SK-N-SH treated with all-trans-retinoic acid at 6 μM for 48 hours (cell line): ENCODE measurements at regions not wholly inside any gene's neighbourhood (a gene's known extent, or its start where the extent isn't known, plus 50 kb on each side); places are given as distances from the start of the nearest gene placed in this dataset.

Source experiments
- ATAC-seq: fragments of 200-7000 bp; cut with Tn5 transposase; 3 replicates; pipeline ENCODE4 v1.9.1; 2020; ENCODE audit warnings: mild to moderate bottlenecking, moderate library complexity
- ARNTL ChIP-seq: fragments of 450-650 bp; formaldehyde crosslinking; IDR thresholded peaks from 2 replicates; pipeline ENCODE4 v1.5.0; 2020; ENCODE audit warnings: low read depth, mild to moderate bottlenecking, moderate library complexity, borderline replicate concordance
- BACH2 ChIP-seq: fragments of 250-450 bp; sonication (Bioruptor Pico); IDR thresholded peaks from 2 replicates; pipeline ENCODE4 v1.9.0; 2021; ENCODE audit warnings: mild to moderate bottlenecking, borderline replicate concordance
- CSRNP3 ChIP-seq: fragments of 250-450 bp; sonication (Bioruptor Pico); IDR thresholded peaks from 2 replicates; pipeline ENCODE4 v1.5.1; 2021; ENCODE audit warnings: mild to moderate bottlenecking, moderate library complexity
- ISL1 ChIP-seq: fragments of 250-450 bp; sonication (Bioruptor Pico); IDR thresholded peaks from 2 replicates; pipeline ENCODE4 v2.1.2; 2022; ENCODE audit warnings: mild to moderate bottlenecking, moderate library complexity
- OSR1 ChIP-seq: fragments of 250-450 bp; sonication (Bioruptor Pico); IDR thresholded peaks from 2 replicates; pipeline ENCODE4 v1.8.0; 2022; ENCODE audit warnings: moderate library complexity, mild to moderate bottlenecking, inconsistent platforms
- PATZ1 ChIP-seq: fragments of 250-450 bp; sonication (Bioruptor Pico); IDR thresholded peaks from 2 replicates; pipeline ENCODE4 v1.8.0; 2020; ENCODE audit warnings: mild to moderate bottlenecking, moderate library complexity, borderline replicate concordance
- POU6F1 ChIP-seq: fragments of 250-450 bp; sonication (Bioruptor Pico); IDR thresholded peaks from 2 replicates; pipeline ENCODE4 v1.8.0; 2021; ENCODE audit warnings: low read depth, mild to moderate bottlenecking, moderate library complexity, borderline replicate concordance
- PPARA ChIP-seq: fragments of 250-450 bp; sonication (Bioruptor Pico); IDR thresholded peaks from 2 replicates; pipeline ENCODE4 v1.5.0; 2020; ENCODE audit warnings: mild to moderate bottlenecking, borderline replicate concordance
- RARB ChIP-seq: fragments of 250-450 bp; sonication (Bioruptor Pico); IDR thresholded peaks from 2 replicates; pipeline ENCODE4 v1.8.0; 2021; ENCODE audit warnings: mild to moderate bottlenecking, moderate library complexity
- TCF4 ChIP-seq: fragments of 250-450 bp; sonication (Bioruptor Pico); IDR thresholded peaks from 2 replicates; pipeline ENCODE4 v1.8.0; 2021; ENCODE audit warnings: mild to moderate bottlenecking, moderate library complexity, borderline replicate concordance
- TOX ChIP-seq: fragments of 250-450 bp; sonication (Bioruptor Pico); IDR thresholded peaks from 2 replicates; pipeline ENCODE4 v1.8.0; 2021; ENCODE audit warnings: mild to moderate bottlenecking, moderate library complexity, borderline replicate concordance
- TSHZ2 ChIP-seq: fragments of 250-450 bp; sonication (Bioruptor Pico); IDR thresholded peaks from 2 replicates; pipeline ENCODE4 v1.5.0; 2020; ENCODE audit warnings: mild to moderate bottlenecking, moderate library complexity
- ZC3H10 ChIP-seq: fragments of 250-450 bp; sonication (Bioruptor Pico); IDR thresholded peaks from 2 replicates; pipeline ENCODE4 v1.5.1; 2021; ENCODE audit warnings: mild to moderate bottlenecking, moderate library complexity
- ZFP3 ChIP-seq: fragments of 250-450 bp; sonication (Bioruptor Pico); IDR thresholded peaks from 2 replicates; pipeline ENCODE4 v1.5.0; 2020; ENCODE audit warnings: mild to moderate bottlenecking, moderate library complexity
- ZFP30 ChIP-seq: fragments of 450-650 bp; formaldehyde crosslinking; IDR thresholded peaks from 2 replicates; pipeline ENCODE4 v1.5.0; 2022; ENCODE audit warnings: mild to moderate bottlenecking, moderate library complexity
- ZNF565 ChIP-seq: fragments of 450-650 bp; formaldehyde crosslinking; conservative IDR thresholded peaks from 2 replicates; pipeline ENCODE4 v1.5.0; 2020; ENCODE audit warnings: low read depth, mild to moderate bottlenecking, moderate library complexity
- ZNF70 ChIP-seq: fragments of 450-650 bp; formaldehyde crosslinking; IDR thresholded peaks from 2 replicates; pipeline ENCODE4 v1.5.0; 2020; ENCODE audit warnings: mild to moderate bottlenecking, moderate library complexity

GRCh38 chr1:228807904-228808605, 72.8 kb downstream of the RHOU start (continued):
- TF ChIP-seq POU6F1 (CRISPR knock-in tag): no peak

- no peak for TF ChIP-seq RARB (CRISPR knock-in tag)
- no peak for TF ChIP-seq ZFP30 (CRISPR knock-in tag)
- TF ChIP-seq PPARA: no peak
- no peak for TF ChIP-seq TCF4 (CRISPR knock-in tag)
- no peak for TF ChIP-seq OSR1 (CRISPR knock-in tag)
- TF ChIP-seq ZC3H10 (CRISPR knock-in tag): no peak
- TF ChIP-seq CSRNP3 (CRISPR knock-in tag): no peak
- no peak for TF ChIP-seq ZFP3 (CRISPR knock-in tag)
- no peak for TF ChIP-seq ISL1 (CRISPR knock-in tag)
- no peak for TF ChIP-seq ZNF70 (CRISPR knock-in tag)
- no peak for TF ChIP-seq ARNTL (CRISPR knock-in tag)
- TF ChIP-seq BACH2 (CRISPR knock-in tag): no peak
- TF ChIP-seq ZNF565: no peak
- TF ChIP-seq PATZ1 (CRISPR knock-in tag): no peak
- ATAC-seq: no peak
Measured at GRCh38 chr1:228809621-228810394, 74.5 kb downstream of the RHOU start.

- ATAC-seq: no peak
- TF ChIP-seq CSRNP3 (CRISPR knock-in tag): no peak
- TF ChIP-seq OSR1 (CRISPR knock-in tag): no peak
- TF ChIP-seq ISL1 (CRISPR knock-in tag): no peak
- no peak for TF ChIP-seq TOX (CRISPR knock-in tag)
- no peak for TF ChIP-seq ZC3H10 (CRISPR knock-in tag)
- no peak for TF ChIP-seq PPARA
- no peak for TF ChIP-seq ZNF70 (CRISPR knock-in tag)
- TF ChIP-seq TSHZ2 (CRISPR knock-in tag): no peak
Measured at GRCh38 chr1:228810395-228810758, 75.1 kb downstream of the RHOU start.
